CD4-positive, alpha-beta T cell treated with Interleukin-15 for 1 hour (primary cell): ENCODE measurements at regions not wholly inside any gene's neighbourhood (a gene's known extent, or its start where the extent isn't known, plus 50 kb on each side); places are given as distances from the start of the nearest gene placed in this dataset.
"Not testable (repeated sequence)": the region's sequence is repeated elsewhere in the genome, so short reads cannot be mapped to it uniquely, and the experiment has no call there.

Experiments used
- DNase-seq: peaks from one replicate; pipeline ENCODE4 v3.0.0-alpha.2; 2020

GRCh38 chr3:13192471-13193213, 119.4 kb upstream of the IQSEC1 start:
- DNase-seq: no peak

GRCh38 chr3:13191016-13191415, 117.8 kb upstream of the IQSEC1 start:
- DNase-seq: no peak

GRCh38 chr3:13190378-13190765, 117.1 kb upstream of the IQSEC1 start:
- no peak for DNase-seq

- peak; percentile 63 for DNase-seq
Measured at GRCh38 chr3:13189639-13190377, 116.6 kb upstream of the IQSEC1 start.

DNA sequence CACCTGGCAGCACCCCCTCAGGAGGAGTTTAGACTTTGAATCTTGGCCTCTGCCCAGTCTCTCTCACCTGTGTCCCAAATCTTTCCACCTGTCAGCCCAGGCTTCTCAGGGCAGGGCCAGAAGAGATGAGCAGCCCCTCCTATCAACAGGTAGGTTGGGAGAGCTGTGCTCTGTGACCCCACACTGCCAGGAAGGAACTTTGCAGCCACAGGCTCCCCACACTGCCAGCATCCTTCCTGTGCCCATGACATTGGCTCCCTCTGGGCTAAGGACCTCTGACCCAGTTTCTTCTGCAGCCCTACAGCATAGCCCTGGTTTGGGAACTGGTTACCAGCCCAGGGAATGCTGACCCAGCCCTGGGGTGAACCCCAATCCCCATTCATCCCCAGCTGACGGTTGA, 115.7 kb upstream of the IQSEC1 start:
- DNase-seq: no peak

GRCh38 chr3:13188181-13188779, 115.1 kb upstream of the IQSEC1 start:
- DNase-seq: no peak

DNA sequence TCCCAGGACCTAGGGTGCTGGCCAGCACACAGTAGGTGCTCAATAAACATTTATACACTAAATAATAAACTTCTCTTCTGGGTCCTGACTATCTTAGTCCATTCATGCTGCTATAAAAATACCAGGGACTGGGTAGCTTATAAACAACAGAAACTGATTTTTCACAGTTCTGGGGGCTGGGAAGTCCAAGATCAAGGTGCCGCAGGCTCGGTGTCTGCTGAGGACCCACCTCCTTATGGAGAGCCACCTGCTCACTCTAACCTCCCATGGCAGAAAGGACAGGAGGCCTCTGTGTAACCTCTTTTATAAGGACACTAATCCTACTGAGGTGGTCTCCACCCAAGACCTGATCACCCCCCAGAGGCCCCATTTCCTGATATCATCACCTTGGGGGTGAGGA, 114.4 kb upstream of the IQSEC1 start:
- DNase-seq: no peak

DNA sequence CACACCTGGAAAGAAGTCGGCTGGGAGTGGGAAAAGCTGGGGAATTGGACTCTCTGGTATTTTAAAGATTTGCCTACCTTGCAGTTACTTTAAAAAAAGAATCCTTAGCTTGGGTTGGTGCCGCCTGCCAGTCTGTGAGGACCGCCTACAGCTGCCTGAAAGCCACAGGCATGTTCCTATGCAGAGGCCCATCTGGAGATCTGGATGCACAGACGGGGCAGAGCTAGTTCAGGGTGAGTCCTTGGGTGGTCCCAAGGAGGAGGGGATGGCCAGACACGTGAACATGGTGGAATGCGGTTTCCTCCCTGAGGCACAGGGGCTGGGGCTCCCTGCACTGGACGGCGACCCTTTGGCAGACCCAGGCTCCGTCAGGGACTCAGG, 113.2 kb upstream of the IQSEC1 start:
- DNase-seq: no peak

- no peak for DNase-seq
Measured at GRCh38 chr3:13185737-13186434, 112.7 kb upstream of the IQSEC1 start.

GRCh38 chr3:13179582-13180210, 106.5 kb upstream of the IQSEC1 start:
- DNase-seq: not testable (repeated sequence)

DNA sequence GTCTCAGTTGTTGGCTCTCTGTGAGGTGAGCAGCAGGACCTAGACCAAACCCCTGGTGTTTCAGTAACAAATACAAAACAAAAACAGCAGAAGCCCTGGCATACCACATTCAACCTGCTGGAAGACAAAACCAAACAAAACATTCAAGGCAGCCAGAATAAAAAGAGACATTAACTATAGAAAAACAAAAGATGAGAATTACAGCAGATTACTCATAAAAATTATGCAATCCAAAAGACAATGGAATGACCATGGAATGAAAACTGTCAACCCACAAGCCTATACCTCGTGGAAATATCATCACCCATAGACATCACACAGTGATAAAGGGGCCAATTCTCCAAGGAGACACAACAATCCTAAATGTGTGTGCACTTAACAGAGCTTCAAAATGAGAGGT, 106.0 kb upstream of the IQSEC1 start:
- DNase-seq: no peak

DNA sequence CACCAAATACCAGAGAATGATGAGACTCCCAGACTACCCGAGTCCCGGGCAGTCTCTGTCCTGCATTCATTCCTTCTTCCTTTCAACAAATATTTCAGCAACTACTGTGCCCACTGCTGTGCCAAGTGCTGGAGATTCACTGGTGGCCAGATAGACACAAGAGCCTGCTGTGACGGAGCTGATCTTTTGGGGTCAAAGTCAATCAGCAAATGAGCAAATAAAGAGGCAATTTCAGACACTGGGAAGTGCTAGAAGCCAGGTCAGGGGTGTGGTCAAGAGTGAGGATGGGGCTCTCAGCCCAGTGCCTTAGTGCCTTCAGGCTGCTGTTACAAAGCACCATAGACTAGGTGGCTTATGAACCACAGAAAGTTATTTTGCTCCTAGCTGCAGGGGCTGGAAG, 104.9 kb upstream of the IQSEC1 start:
- DNase-seq: no peak

DNA sequence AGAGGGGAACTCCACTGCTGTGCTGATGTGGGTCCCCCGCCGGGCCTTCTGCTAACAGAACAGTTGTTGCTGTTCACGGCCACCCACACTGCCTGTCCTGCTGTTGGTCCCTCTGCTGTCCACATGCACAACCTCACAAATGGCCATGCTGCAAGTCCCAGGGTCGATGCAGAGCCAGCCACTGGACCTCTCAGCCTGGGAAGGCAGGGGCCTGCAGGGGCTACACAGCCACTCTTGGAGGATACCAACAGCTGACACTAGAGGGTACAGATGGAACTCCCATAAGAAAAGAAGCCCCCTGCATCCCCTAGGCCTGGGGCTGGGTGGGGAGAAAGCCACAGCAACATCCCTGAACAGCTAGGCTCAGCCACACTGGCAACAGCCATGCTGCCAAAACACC, 104.4 kb upstream of the IQSEC1 start:
- no peak for DNase-seq

GRCh38 chr3:13177236-13177635, 104.0 kb upstream of the IQSEC1 start:
- DNase-seq: no peak

DNA sequence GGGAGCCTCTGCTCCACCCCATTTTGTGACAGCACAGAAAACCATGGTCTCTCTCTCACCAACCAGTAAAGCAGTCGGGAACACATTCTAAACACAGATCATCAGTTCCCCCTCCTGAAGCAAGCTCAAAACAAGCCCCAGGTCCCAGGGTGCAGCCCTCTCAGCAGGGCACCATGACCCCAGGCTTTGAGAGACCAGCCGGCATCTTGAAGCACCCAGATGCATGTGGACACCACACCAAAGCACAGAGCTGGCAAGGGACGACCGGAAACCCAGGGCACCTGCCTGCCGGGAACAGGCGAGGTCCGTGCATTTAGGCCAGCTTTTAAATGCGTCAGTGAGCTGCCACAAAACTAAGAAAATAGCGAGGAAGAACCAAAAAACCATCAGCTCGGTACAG, 103.2 kb upstream of the IQSEC1 start:
- no peak for DNase-seq

DNA sequence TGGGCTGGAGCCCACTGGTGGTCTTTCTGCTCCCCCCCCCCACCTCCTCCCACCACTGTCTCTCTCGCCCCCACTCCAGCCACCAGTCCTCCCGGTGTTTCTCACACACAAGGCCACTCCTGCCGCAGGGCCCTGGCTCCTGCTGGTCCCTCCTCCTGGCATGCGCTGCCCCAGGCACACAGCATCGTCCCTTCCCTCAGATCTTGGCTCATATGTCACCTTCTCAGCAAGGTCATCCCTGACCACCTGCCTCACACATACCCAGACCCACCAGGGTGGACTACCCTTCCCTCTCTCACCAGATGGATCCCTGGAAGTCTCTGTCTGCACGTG, 101.5 kb upstream of the IQSEC1 start:
- DNase-seq: no peak

DNA sequence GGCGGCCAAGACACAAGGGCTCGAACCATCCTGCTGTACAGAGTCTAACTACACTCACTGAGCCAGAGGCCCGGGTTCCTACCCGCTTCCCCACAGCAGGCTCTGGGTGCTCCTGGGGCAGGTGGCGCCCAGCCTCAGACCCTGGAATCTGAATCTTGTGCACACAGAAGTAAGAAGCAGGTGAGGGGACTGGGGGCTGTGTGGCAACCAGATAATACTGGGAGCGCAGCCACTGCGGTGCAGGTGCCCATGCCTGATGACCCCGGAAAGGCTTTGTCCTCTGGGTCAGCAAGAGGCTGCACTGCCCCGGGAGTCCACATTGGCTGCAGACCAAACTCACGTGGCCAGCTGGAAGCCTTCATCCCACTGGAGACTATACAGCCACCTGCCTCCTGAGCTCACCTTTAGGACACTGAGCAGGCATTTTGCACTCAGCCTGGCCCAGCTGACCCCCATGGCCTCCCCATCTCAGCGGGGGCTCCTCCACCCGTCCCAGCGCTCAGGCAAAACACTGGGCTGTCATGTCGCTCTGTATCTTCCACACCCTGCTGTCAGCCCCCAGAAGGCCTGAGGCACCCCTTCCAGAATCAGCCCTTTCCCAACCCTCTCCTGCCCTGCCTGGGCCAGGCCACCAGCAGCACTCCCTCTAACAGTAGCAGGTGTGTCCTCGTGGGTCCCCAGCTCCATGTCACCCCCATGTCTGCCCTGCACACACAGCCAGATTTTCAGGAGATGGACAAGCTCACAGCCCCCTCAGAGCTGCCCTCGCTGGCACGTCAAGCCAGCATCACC, 101.0 kb upstream of the IQSEC1 start:
- no peak for DNase-seq

- no peak for DNase-seq
Measured at GRCh38 chr3:13173186-13173585, 100.0 kb upstream of the IQSEC1 start.

DNA sequence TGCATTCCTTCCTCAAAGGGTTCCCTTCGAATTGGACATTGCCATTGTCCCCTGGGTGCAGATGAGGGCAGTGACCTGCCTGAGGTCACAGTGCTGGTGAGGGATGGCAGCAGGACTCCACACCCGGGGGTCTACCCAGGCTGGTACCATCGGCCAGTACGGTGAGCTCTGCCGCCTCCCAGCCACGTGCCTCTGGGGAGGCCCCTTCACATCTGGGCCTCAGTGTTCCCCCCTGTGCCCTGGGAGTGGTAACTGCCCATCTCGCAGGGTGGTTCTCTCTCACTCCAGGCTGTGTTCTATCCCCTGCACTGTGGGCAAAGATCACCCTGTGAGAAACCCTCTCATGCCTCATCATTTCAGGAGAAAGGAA, 99.4 kb upstream of the IQSEC1 start:
- DNase-seq: no peak

GRCh38 chr3:13171704-13172643, 98.7 kb upstream of the IQSEC1 start:
- no peak for DNase-seq

- no peak for DNase-seq
Measured at GRCh38 chr3:13170317-13170716, 97.1 kb upstream of the IQSEC1 start.
